HUES64 (cell line): ENCODE measurements at regions not wholly inside any gene's neighbourhood (a gene's known extent, or its start where the extent isn't known, plus 50 kb on each side); places are given as distances from the start of the nearest gene placed in this dataset.

Experiments
- H3K27ac ChIP-seq: 2 replicates; pipeline ENCODE4 v1.7.0; 2013; ENCODE audit warnings: low read depth, low read length, inconsistent platforms
- H3K27me3 ChIP-seq: 2 replicates; pipeline ENCODE4 v1.6.1; 2013; ENCODE audit warnings: mild to moderate bottlenecking, low read length; ENCODE audit not compliant: insufficient read depth
- H3K36me3 ChIP-seq: 2 replicates; pipeline ENCODE4 v1.6.1; 2013; ENCODE audit warnings: mild to moderate bottlenecking, low read length; ENCODE audit not compliant: insufficient read depth
- H3K4me1 ChIP-seq: 2 replicates; pipeline ENCODE4 v1.6.1; 2013; ENCODE audit warnings: mild to moderate bottlenecking, low read length, moderate library complexity; ENCODE audit not compliant: insufficient read depth
- H3K4me3 ChIP-seq: 2 replicates; pipeline ENCODE4 v1.5.1; 2013; ENCODE audit warnings: mild to moderate bottlenecking, low read length, moderate library complexity
- H3K9ac ChIP-seq: 2 replicates; pipeline ENCODE4 v1.6.1; 2013; ENCODE audit warnings: mild to moderate bottlenecking, low read depth, low read length
- H3K9me3 ChIP-seq: 2 replicates; pipeline ENCODE4 v1.6.1; 2013; ENCODE audit warnings: low read depth, low read length; ENCODE audit not compliant: insufficient read depth
- WGBS: fragments of 150-250, 120-280 bp; methylation state at CpG from one replicate; pipeline ENCODE4 v1.1.7; 2013; ENCODE audit warnings: missing lambda C conversion rate; 5-methylcytosine and 5-hydroxymethylcytosine counted together

GRCh38 chr15:36358523-36358922 lies 220.9 kb upstream of the CDIN1 start:
- Histone ChIP-seq H3K4me1 (peaks cover 8% of the 10 kb centered on the region; the same call in 1 of the 2 replicates), H3K9me3 (no peaks in the 10 kb centered on the region), H3K27me3 (no peaks in the 10 kb centered on the region), H3K27ac (no peak overlapping the region), H3K9ac (no peak overlapping the region), H3K36me3 (no peaks in the 10 kb centered on the region), H3K4me3 (no peak overlapping the region)
- 94% methylated on average over 2 of the region's 2 CpGs for WGBS

- no peaks in the 10 kb centered on the region for H3K27me3 ChIP-seq
- no peak overlapping the region for H3K4me3 ChIP-seq
- no peak overlapping the region for H3K9ac ChIP-seq
- H3K36me3 ChIP-seq = no peaks in the 10 kb centered on the region
- H3K9me3 ChIP-seq = no peaks in the 10 kb centered on the region
- H3K27ac ChIP-seq = no peak overlapping the region
- WGBS = 95% methylated on average over 4 of the region's 4 CpGs
- H3K4me1 ChIP-seq = peaks cover 9% of the 10 kb centered on the region; the same call in 1 of the 2 replicates
Measured at GRCh38 chr15:36359286-36359685, 220.1 kb upstream of the CDIN1 start.

GRCh38 chr15:36361351-36361870 lies 218.0 kb upstream of the CDIN1 start:
- 92% methylated on average over 4 of the region's 5 CpGs for whole genome bisulfite sequencing
- peaks cover 9% of the 10 kb centered on the region; the same call in 1 of the 2 replicates for H3K4me1 ChIP-seq
- no peak overlapping the region for H3K9ac ChIP-seq
- H3K27me3 ChIP-seq = no peaks in the 10 kb centered on the region
- H3K4me3 ChIP-seq = no peak overlapping the region
- no peak overlapping the region for H3K27ac ChIP-seq
- H3K9me3 ChIP-seq = no peaks in the 10 kb centered on the region
- no peaks in the 10 kb centered on the region for H3K36me3 ChIP-seq

GRCh38 chr15:36362509-36362915 lies 216.9 kb upstream of the CDIN1 start:
- Histone ChIP-seq H3K4me1 (peaks cover 9% of the 10 kb centered on the region; the same call in 1 of the 2 replicates), H3K27ac (no peak overlapping the region)

GRCh38 chr15:36363335-36363734 lies 216.1 kb upstream of the CDIN1 start:
- Histone ChIP-seq H3K4me3 (no peak overlapping the region), H3K27ac (no peak overlapping the region), H3K36me3 (no peaks in the 10 kb centered on the region), H3K27me3 (no peaks in the 10 kb centered on the region), H3K9ac (no peak overlapping the region), H3K9me3 (no peaks in the 10 kb centered on the region), H3K4me1 (peaks cover 11% of the 10 kb centered on the region; the same call in 1 of the 2 replicates)
- 96% methylated on average over 3 of the region's 4 CpGs for WGBS

More at GRCh38 chr15:36362509-36362915, 216.9 kb upstream of the CDIN1 start:
- H3K4me3 ChIP-seq = no peak overlapping the region
- no peaks in the 10 kb centered on the region for H3K9me3 ChIP-seq
- no peaks in the 10 kb centered on the region for H3K36me3 ChIP-seq
- H3K9ac ChIP-seq = no peak overlapping the region
- H3K27me3 ChIP-seq = no peaks in the 10 kb centered on the region
- WGBS = 94% methylated on average over 7 of the region's 7 CpGs

GRCh38 chr15:36364377-36364776 lies 215.0 kb upstream of the CDIN1 start:
- Histone ChIP-seq H3K27ac (no peak overlapping the region), H3K4me1 (peaks cover 11% of the 10 kb centered on the region; the same call in 1 of the 2 replicates), H3K9ac (no peak overlapping the region), H3K9me3 (no peaks in the 10 kb centered on the region), H3K27me3 (no peaks in the 10 kb centered on the region), H3K36me3 (no peaks in the 10 kb centered on the region), H3K4me3 (no peak overlapping the region)
- 95% methylated on average over 3 of the region's 3 CpGs for WGBS

GRCh38 chr15:36365963-36366362 lies 213.5 kb upstream of the CDIN1 start:
- no peaks in the 10 kb centered on the region for H3K36me3 ChIP-seq
- no peak overlapping the region for H3K9ac ChIP-seq
- WGBS = 95% methylated on average over 2 of the region's 2 CpGs
- peaks cover 11% of the 10 kb centered on the region; the same call in 1 of the 2 replicates for H3K4me1 ChIP-seq
- no peaks in the 10 kb centered on the region for H3K27me3 ChIP-seq
- H3K27ac ChIP-seq = no peak overlapping the region
- no peak overlapping the region for H3K4me3 ChIP-seq
- H3K9me3 ChIP-seq = no peaks in the 10 kb centered on the region

- Histone ChIP-seq H3K9ac (no peak overlapping the region), H3K27me3 (no peaks in the 10 kb centered on the region), H3K4me1 (peaks cover 2% of the 10 kb centered on the region; the same call in 1 of the 2 replicates), H3K36me3 (no peaks in the 10 kb centered on the region), H3K9me3 (no peaks in the 10 kb centered on the region), H3K27ac (no peak overlapping the region), H3K4me3 (no peak overlapping the region)
- WGBS = 90% methylated on average over 2 of the region's 3 CpGs
Measured at GRCh38 chr15:36370051-36370730, 209.2 kb upstream of the CDIN1 start.

- Histone ChIP-seq H3K4me1 (peaks cover 2% of the 10 kb centered on the region; the same call in 1 of the 2 replicates), H3K9me3 (no peaks in the 10 kb centered on the region), H3K27ac (no peak overlapping the region), H3K27me3 (no peaks in the 10 kb centered on the region), H3K36me3 (no peaks in the 10 kb centered on the region), H3K4me3 (no peak overlapping the region), H3K9ac (no peak overlapping the region)
Measured at GRCh38 chr15:36370731-36371112, 208.7 kb upstream of the CDIN1 start.

GRCh38 chr15:36371509-36371908 lies 207.9 kb upstream of the CDIN1 start:
- Histone ChIP-seq H3K27ac (no peak overlapping the region), H3K4me3 (no peak overlapping the region), H3K9me3 (no peaks in the 10 kb centered on the region), H3K27me3 (no peaks in the 10 kb centered on the region), H3K9ac (no peak overlapping the region), H3K4me1 (peaks cover 2% of the 10 kb centered on the region; the same call in 1 of the 2 replicates), H3K36me3 (no peaks in the 10 kb centered on the region)

- WGBS = 88% methylated on average over 1 of the region's 2 CpGs
- H3K4me1 ChIP-seq = no peaks in the 10 kb centered on the region; the same call in 1 of the 2 replicates
- H3K27ac ChIP-seq = no peak overlapping the region
Measured at GRCh38 chr15:36372968-36373367, 206.5 kb upstream of the CDIN1 start.

More at GRCh38 chr15:36372968-36373367, 206.5 kb upstream of the CDIN1 start:
- no peak overlapping the region for H3K9ac ChIP-seq
- H3K36me3 ChIP-seq = no peaks in the 10 kb centered on the region
- H3K4me3 ChIP-seq = no peak overlapping the region
- no peaks in the 10 kb centered on the region for H3K27me3 ChIP-seq
- H3K9me3 ChIP-seq = no peaks in the 10 kb centered on the region
